ENCODE measurements at regions not wholly inside any gene's neighbourhood (a gene's known extent, or its start where the extent isn't known, plus 50 kb on each side); places are given as distances from the start of the nearest gene placed in this dataset.

DNA sequence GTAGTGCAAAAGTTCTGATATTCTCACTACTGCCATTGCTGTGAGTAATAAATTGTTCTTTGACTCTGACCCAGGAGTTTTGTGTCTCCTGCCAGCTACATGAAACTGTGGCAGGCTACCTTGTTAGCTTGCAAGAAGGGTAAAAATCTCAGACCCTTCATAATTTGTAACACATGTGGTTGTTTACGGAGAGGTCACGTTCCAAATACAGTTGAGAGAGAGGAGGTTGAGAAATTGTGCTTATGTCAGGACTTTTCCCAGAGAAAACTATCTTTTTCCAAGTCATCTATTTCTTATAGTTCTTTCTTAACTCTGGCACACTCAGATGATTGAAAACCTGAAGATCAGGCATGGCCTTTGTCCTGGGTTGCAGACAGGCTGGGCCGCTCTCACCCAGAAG is 114.4 kb upstream of the SVIL start:
- no peak for TF ChIP-seq YY1 (IDR thresholded peaks at IDR 0.05; ENCODE audit: insufficient read depth, insufficient replicate concordance, low read depth, low read length)
- no peak for TF ChIP-seq ZNF749 (CRISPR knock-in tag; IDR thresholded peaks at IDR 0.05; ENCODE audit: borderline replicate concordance)
